Mucosa of stomach (tissue), 1 donor: ENCODE measurements at regions not wholly inside any gene's neighbourhood (a gene's known extent, or its start where the extent isn't known, plus 50 kb on each side); places are given as distances from the start of the nearest gene placed in this dataset.

Experiments
- H3K27me3 ChIP-seq: one replicate; pipeline ENCODE4 v1.7.0; 2013; ENCODE audit warnings: mild to moderate bottlenecking, low read length; ENCODE audit not compliant: control insufficient read depth, insufficient read depth
- H3K36me3 ChIP-seq: one replicate; pipeline ENCODE4 v1.7.0; 2013; ENCODE audit warnings: low read length; ENCODE audit not compliant: control insufficient read depth, insufficient read depth
- H3K4me1 ChIP-seq: one replicate; pipeline ENCODE4 v1.7.0; 2013; ENCODE audit warnings: mild to moderate bottlenecking, low read length; ENCODE audit not compliant: control insufficient read depth, insufficient read depth
- H3K4me3 ChIP-seq: one replicate; pipeline ENCODE4 v1.7.0; 2013; ENCODE audit warnings: low read length
- H3K9ac ChIP-seq: one replicate; pipeline ENCODE4 v1.7.0; 2013; ENCODE audit warnings: mild to moderate bottlenecking, low read length, moderate library complexity
- H3K9me3 ChIP-seq: one replicate; pipeline ENCODE4 v1.7.0; 2013; ENCODE audit warnings: mild to moderate bottlenecking, low read length, moderate library complexity; ENCODE audit not compliant: control insufficient read depth
- donor health status: Pancreatic carcinoma.

- Histone ChIP-seq H3K4me3 (no peak overlapping the region), H3K27me3 (no peaks in the 10 kb centered on the region), H3K9ac (no peak overlapping the region), H3K36me3 (no peaks in the 10 kb centered on the region), H3K9me3 (no peaks in the 10 kb centered on the region), H3K4me1 (no peaks in the 10 kb centered on the region)
These were observed 54.1 kb upstream of the ALDH1A1 start for GRCh38 chr9:73006986-73007385.
